Activated T-helper 1 cell treated with anti-CD3 and anti-CD28 coated beads, Interleukin-12 subunit alpha, Interleukin-12 subunit beta, Interleukin-2, Interleukin-4 antibody, amounts not matched to agents 30 ng/mL and 10 ng/mL and 1 ng/mL, durations not matched to agents 14 hours and 24 hours and 36 hours (primary cell): ENCODE measurements at regions not wholly inside any gene's neighbourhood (a gene's known extent, or its start where the extent isn't known, plus 50 kb on each side); places are given as distances from the start of the nearest gene placed in this dataset.

Experiments used
- DNase-seq: peaks from one replicate; pipeline ENCODE4 v3.0.0; 2021; ENCODE audit warnings: low spot score
- H3K27ac Mint-ChIP-seq: one replicate; pipeline ENCODE4 v1.8.0; 2021; ENCODE audit warnings: mild to moderate bottlenecking, mixed read lengths
- H3K27me3 Mint-ChIP-seq: one replicate; pipeline ENCODE4 v1.8.0; 2022; ENCODE audit warnings: mild to moderate bottlenecking, moderate library complexity, mixed read lengths; ENCODE audit not compliant: insufficient read depth
- H3K36me3 Mint-ChIP-seq: one replicate; pipeline ENCODE4 v1.8.0; 2021; ENCODE audit warnings: low read depth, mixed read lengths
- H3K4me1 Mint-ChIP-seq: one replicate; pipeline ENCODE4 v1.8.0; 2021; ENCODE audit warnings: low read depth, mixed read lengths
- H3K4me3 Mint-ChIP-seq: one replicate; pipeline ENCODE4 v1.8.0; 2021; ENCODE audit warnings: mild to moderate bottlenecking, moderate library complexity, mixed read lengths
- H3K9me3 Mint-ChIP-seq: one replicate; pipeline ENCODE4 v1.8.0; 2021; ENCODE audit warnings: mixed read lengths
- intact Hi-C: fragments of 100-400 bp; cut with micrococcal nuclease; formaldehyde crosslinking; loops from one replicate; pipeline ENCODE4 v1.15.1; 2024

- no peaks in the 10 kb centered on the region for H3K27me3 Mint-ChIP-seq
- intact Hi-C loops: no loop called here
- no peak for DNase-seq
- H3K4me1 Mint-ChIP-seq: no peaks in the 10 kb centered on the region
- H3K9me3 Mint-ChIP-seq: no peaks in the 10 kb centered on the region
- H3K36me3 Mint-ChIP-seq: no peaks in the 10 kb centered on the region
- H3K27ac Mint-ChIP-seq: no peak overlapping the region
- H3K4me3 Mint-ChIP-seq: no peak overlapping the region
Observed at GRCh38 chr18:75799449-75800330, 372.2 kb upstream of the SMIM21 start.

- no peaks in the 10 kb centered on the region for H3K36me3 Mint-ChIP-seq
- H3K27ac Mint-ChIP-seq: no peak overlapping the region
- no peaks in the 10 kb centered on the region for H3K27me3 Mint-ChIP-seq
- no peak for DNase-seq
- intact Hi-C loops: no loop called here
- no peak overlapping the region for H3K4me3 Mint-ChIP-seq
- no peaks in the 10 kb centered on the region for H3K4me1 Mint-ChIP-seq
- H3K9me3 Mint-ChIP-seq: no peaks in the 10 kb centered on the region
Observed at GRCh38 chr18:75797046-75797445, 369.5 kb upstream of the SMIM21 start.

- intact Hi-C loops: no loop called here
- H3K27me3 Mint-ChIP-seq: peaks cover 2% of the 10 kb centered on the region
- H3K36me3 Mint-ChIP-seq: no peaks in the 10 kb centered on the region
- DNase-seq: no peak
- no peak overlapping the region for H3K4me3 Mint-ChIP-seq
- H3K4me1 Mint-ChIP-seq: no peaks in the 10 kb centered on the region
- no peaks in the 10 kb centered on the region for H3K9me3 Mint-ChIP-seq
- no peak overlapping the region for H3K27ac Mint-ChIP-seq
Observed at GRCh38 chr18:75790796-75791195, 363.3 kb upstream of the SMIM21 start.

- no peak for DNase-seq
- intact Hi-C loops: no loop called here
- Mint-ChIP-seq H3K4me1 (no peaks in the 10 kb centered on the region), H3K36me3 (no peaks in the 10 kb centered on the region), H3K4me3 (no peak overlapping the region), H3K27ac (no peak overlapping the region), H3K9me3 (no peaks in the 10 kb centered on the region), H3K27me3 (peaks cover 2% of the 10 kb centered on the region)
Observed at GRCh38 chr18:75790111-75790510, 362.6 kb upstream of the SMIM21 start.

GRCh38 chr18:75785834-75786233 lies 358.3 kb upstream of the SMIM21 start:
- Mint-ChIP-seq H3K36me3 (no peaks in the 10 kb centered on the region), H3K9me3 (no peaks in the 10 kb centered on the region), H3K27me3 (peaks cover 3% of the 10 kb centered on the region), H3K27ac (no peak overlapping the region), H3K4me1 (no peaks in the 10 kb centered on the region), H3K4me3 (no peak overlapping the region)
- intact Hi-C loops: no loop called here
- DNase-seq: no peak

GRCh38 chr18:75785206-75785605 lies 357.7 kb upstream of the SMIM21 start:
- H3K9me3 Mint-ChIP-seq: no peaks in the 10 kb centered on the region
- H3K27me3 Mint-ChIP-seq: peaks cover 3% of the 10 kb centered on the region
- no peak overlapping the region for H3K4me3 Mint-ChIP-seq
- DNase-seq: no peak
- H3K27ac Mint-ChIP-seq: no peak overlapping the region
- H3K36me3 Mint-ChIP-seq: no peaks in the 10 kb centered on the region
- H3K4me1 Mint-ChIP-seq: no peaks in the 10 kb centered on the region
- intact Hi-C loops: no loop called here

- no peak for DNase-seq
- peaks cover 3% of the 10 kb centered on the region for H3K27me3 Mint-ChIP-seq
- no peaks in the 10 kb centered on the region for H3K36me3 Mint-ChIP-seq
- no peak overlapping the region for H3K4me3 Mint-ChIP-seq
- H3K4me1 Mint-ChIP-seq: no peaks in the 10 kb centered on the region
- no peaks in the 10 kb centered on the region for H3K9me3 Mint-ChIP-seq
- intact Hi-C loops: no loop called here
- no peak overlapping the region for H3K27ac Mint-ChIP-seq
Observed at GRCh38 chr18:75784390-75784789, 356.9 kb upstream of the SMIM21 start.

- intact Hi-C loops: no loop called here
- H3K27ac Mint-ChIP-seq: no peak overlapping the region
- no peak overlapping the region for H3K4me3 Mint-ChIP-seq
- no peaks in the 10 kb centered on the region for H3K9me3 Mint-ChIP-seq
- no peaks in the 10 kb centered on the region for H3K4me1 Mint-ChIP-seq
- H3K27me3 Mint-ChIP-seq: peaks cover 3% of the 10 kb centered on the region
- no peaks in the 10 kb centered on the region for H3K36me3 Mint-ChIP-seq
- no peak for DNase-seq
Observed at GRCh38 chr18:75783566-75784281, 356.2 kb upstream of the SMIM21 start.

- DNase-seq: no peak
- no peak overlapping the region for H3K27ac Mint-ChIP-seq
- intact Hi-C loops: no loop called here
- H3K9me3 Mint-ChIP-seq: no peaks in the 10 kb centered on the region
- H3K4me3 Mint-ChIP-seq: no peak overlapping the region
- peaks cover 5% of the 10 kb centered on the region for H3K27me3 Mint-ChIP-seq
- H3K36me3 Mint-ChIP-seq: no peaks in the 10 kb centered on the region
- no peaks in the 10 kb centered on the region for H3K4me1 Mint-ChIP-seq
Observed at GRCh38 chr18:75782826-75783225, 355.3 kb upstream of the SMIM21 start.

GRCh38 chr18:75782204-75782603 lies 354.7 kb upstream of the SMIM21 start:
- Mint-ChIP-seq H3K36me3 (no peaks in the 10 kb centered on the region), H3K27ac (no peak overlapping the region), H3K27me3 (peaks cover 6% of the 10 kb centered on the region), H3K4me1 (no peaks in the 10 kb centered on the region), H3K4me3 (no peak overlapping the region), H3K9me3 (no peaks in the 10 kb centered on the region)
- intact Hi-C loops: no loop called here
- no peak for DNase-seq

GRCh38 chr18:75779910-75780309 lies 352.4 kb upstream of the SMIM21 start:
- intact Hi-C loops: no loop called here
- H3K27me3 Mint-ChIP-seq: peaks cover 4% of the 10 kb centered on the region
- H3K36me3 Mint-ChIP-seq: no peaks in the 10 kb centered on the region
- H3K27ac Mint-ChIP-seq: no peak overlapping the region
- H3K9me3 Mint-ChIP-seq: no peaks in the 10 kb centered on the region
- no peak overlapping the region for H3K4me3 Mint-ChIP-seq
- no peak for DNase-seq
- H3K4me1 Mint-ChIP-seq: no peaks in the 10 kb centered on the region

GRCh38 chr18:75779450-75779849 lies 351.9 kb upstream of the SMIM21 start:
- no peaks in the 10 kb centered on the region for H3K9me3 Mint-ChIP-seq
- DNase-seq: no peak
- H3K27me3 Mint-ChIP-seq: peaks cover 4% of the 10 kb centered on the region
- H3K27ac Mint-ChIP-seq: no peak overlapping the region
- intact Hi-C loops: no loop called here
- no peaks in the 10 kb centered on the region for H3K36me3 Mint-ChIP-seq
- no peaks in the 10 kb centered on the region for H3K4me1 Mint-ChIP-seq
- H3K4me3 Mint-ChIP-seq: no peak overlapping the region

- DNase-seq: no peak
- H3K4me3 Mint-ChIP-seq: no peak overlapping the region
- intact Hi-C loops: no loop called here
- H3K9me3 Mint-ChIP-seq: no peaks in the 10 kb centered on the region
- peaks cover 6% of the 10 kb centered on the region for H3K27me3 Mint-ChIP-seq
- H3K27ac Mint-ChIP-seq: no peak overlapping the region
- H3K4me1 Mint-ChIP-seq: no peaks in the 10 kb centered on the region
- H3K36me3 Mint-ChIP-seq: no peaks in the 10 kb centered on the region
Observed at GRCh38 chr18:75777630-75778029, 350.1 kb upstream of the SMIM21 start.
